ENCODE measurements at regions not wholly inside any gene's neighbourhood (a gene's known extent, or its start where the extent isn't known, plus 50 kb on each side); places are given as distances from the start of the nearest gene placed in this dataset.

GRCh38 chr11:100546714-100547113 is 140.4 kb upstream of the ARHGAP42 start:
- H3K9me2 ChIP-seq (replicated peaks; ENCODE audit: insufficient read depth), result no peaks in the 10 kb centered on the region
- no peaks in the 10 kb centered on the region for H3K79me2 ChIP-seq
- H2AFZ ChIP-seq, result no peak overlapping the region
- DNase-seq (ENCODE audit: low spot score), result peak; percentile 73
- no peaks in the 10 kb centered on the region for H4K20me1 ChIP-seq (ENCODE audit: insufficient read depth, poor library complexity, severe bottlenecking)
- WGBS (ENCODE audit: low lambda C conversion rate, missing lambda C conversion rate), result 88% methylated on average over 2 of the region's 2 CpGs
- no peaks in the 10 kb centered on the region for H3K36me3 ChIP-seq (replicated peaks; ENCODE audit: insufficient read depth, low read depth)
- no peak overlapping the region for H3K4me2 ChIP-seq
- H3K27me3 ChIP-seq, result no peaks in the 10 kb centered on the region
- no peaks in the 10 kb centered on the region for H3K4me1 ChIP-seq (ENCODE audit: insufficient read depth)
- TF ChIP-seq CTCF (IDR thresholded peaks at IDR 0.05; ENCODE audit: poor library complexity), result no peak
- TF ChIP-seq EZH2phosphoT487 (IDR thresholded peaks at IDR 0.05; ENCODE audit: low read depth, severe bottlenecking, unreplicated experiment), result no peak
- TF ChIP-seq EZH2 (IDR thresholded peaks at IDR 0.05; ENCODE audit: borderline replicate concordance), result no peak
- no peak overlapping the region for H3K27ac ChIP-seq
- no peaks in the 10 kb centered on the region for H3K9me3 ChIP-seq (ENCODE audit: low read depth)
- H3K4me3 ChIP-seq, result no peak overlapping the region

- Histone ChIP-seq H2AFZ (no peak overlapping the region), H3K79me2 (no peaks in the 10 kb centered on the region), H3K27me3 (no peaks in the 10 kb centered on the region), H3K4me3 (no peak overlapping the region), H3K9me3 (ENCODE audit: low read depth) (no peaks in the 10 kb centered on the region), H3K4me1 (ENCODE audit: insufficient read depth) (no peaks in the 10 kb centered on the region), H3K4me2 (no peak overlapping the region), H3K27ac (no peak overlapping the region), H4K20me1 (ENCODE audit: insufficient read depth, poor library complexity, severe bottlenecking) (no peaks in the 10 kb centered on the region), H3K36me3 (replicated peaks; ENCODE audit: insufficient read depth, low read depth) (no peaks in the 10 kb centered on the region), H3K9me2 (replicated peaks; ENCODE audit: insufficient read depth) (no peaks in the 10 kb centered on the region)
- TF ChIP-seq EZH2 (IDR thresholded peaks at IDR 0.05; ENCODE audit: borderline replicate concordance), result no peak
- TF ChIP-seq EZH2phosphoT487 (IDR thresholded peaks at IDR 0.05; ENCODE audit: low read depth, severe bottlenecking, unreplicated experiment), result no peak
- TF ChIP-seq CTCF (IDR thresholded peaks at IDR 0.05; ENCODE audit: poor library complexity), result no peak
- WGBS (ENCODE audit: low lambda C conversion rate, missing lambda C conversion rate), result 93% methylated on average over 2 of the region's 2 CpGs
- no peak for DNase-seq (ENCODE audit: low spot score)
These were observed 136.8 kb upstream of the ARHGAP42 start for GRCh38 chr11:100550298-100550697.

GRCh38 chr11:100550912-100551632 is 136.0 kb upstream of the ARHGAP42 start:
- DNase-seq (ENCODE audit: low spot score), result no peak
- Histone ChIP-seq H3K36me3 (replicated peaks; ENCODE audit: insufficient read depth, low read depth) (no peaks in the 10 kb centered on the region), H3K4me3 (no peak overlapping the region), H3K79me2 (no peaks in the 10 kb centered on the region), H3K4me2 (no peak overlapping the region), H4K20me1 (ENCODE audit: insufficient read depth, poor library complexity, severe bottlenecking) (no peaks in the 10 kb centered on the region), H3K4me1 (ENCODE audit: insufficient read depth) (no peaks in the 10 kb centered on the region), H2AFZ (no peak overlapping the region), H3K9me3 (ENCODE audit: low read depth) (no peaks in the 10 kb centered on the region), H3K27ac (no peak overlapping the region), H3K9me2 (replicated peaks; ENCODE audit: insufficient read depth) (no peaks in the 10 kb centered on the region), H3K27me3 (no peaks in the 10 kb centered on the region)
- TF ChIP-seq CTCF (IDR thresholded peaks at IDR 0.05; ENCODE audit: poor library complexity) (no peak), EZH2 (IDR thresholded peaks at IDR 0.05; ENCODE audit: borderline replicate concordance) (no peak), EZH2phosphoT487 (IDR thresholded peaks at IDR 0.05; ENCODE audit: low read depth, severe bottlenecking, unreplicated experiment) (no peak)
- 63% methylated on average over 5 of the region's 5 CpGs for WGBS (ENCODE audit: low lambda C conversion rate, missing lambda C conversion rate)

Data from hepatocyte (in vitro differentiated cells).